CD4-positive, alpha-beta T cell (primary cell): ENCODE measurements at regions not wholly inside any gene's neighbourhood (a gene's known extent, or its start where the extent isn't known, plus 50 kb on each side); places are given as distances from the start of the nearest gene placed in this dataset.

Source experiments
- ATAC-seq: fragments of 200-7000 bp; cut with Tn5 transposase; one replicate; pipeline ENCODE4 v1.10.0; 2022; ENCODE audit warnings: mild to moderate bottlenecking; ENCODE audit not compliant: poor library complexity
- CTCF ChIA-PET: fragments of 350-600 bp; sonication (Branson Sonifier 250); formaldehyde crosslinking; loops from one replicate; lab custom pipeline; 2021; ENCODE audit warnings: antibody characterized with exemption, inconsistent platforms; lab: Charles Lee
- POLR2A ChIA-PET: fragments of 350-600 bp; sonication (Branson Sonifier 250); formaldehyde crosslinking; loops from one replicate; lab custom pipeline; 2021; ENCODE audit warnings: antibody characterized with exemption, inconsistent platforms; lab: Charles Lee
- DNase-seq, 14 experiments: peaks; one replicate each; pipeline ENCODE4 v3.0.0-alpha.2; 2013 to 2020; ENCODE audit warnings: mixed read lengths in 2 of 14
- H3K27ac ChIP-seq, 2 donors: one replicate each; pipeline versions ENCODE4 v1.5.1 to v1.7.0; 2013; ENCODE audit warnings: low read length in 2 of 2, low read depth in 1 of 2, mild to moderate bottlenecking in 1 of 2
- H3K27me3 ChIP-seq, 2 experiments: 1 replicate in 1 of 2; 2 replicates in 1 of 2; pipeline versions ENCODE4 v1.6.1 to v1.7.0; 2013; ENCODE audit warnings: low read length in 2 of 2, control low read depth in 1 of 2, mild to moderate bottlenecking in 1 of 2, moderate library complexity in 1 of 2; ENCODE audit not compliant: insufficient read depth in 2 of 2, control insufficient read depth in 1 of 2
- H3K36me3 ChIP-seq: one replicate; pipeline ENCODE4 v1.6.1; 2013; ENCODE audit warnings: low read length, control low read depth; ENCODE audit not compliant: insufficient read depth
- H3K4me1 ChIP-seq: one replicate; pipeline ENCODE4 v1.6.1; 2013; ENCODE audit warnings: low read length, control low read depth; ENCODE audit not compliant: insufficient read depth
- H3K4me3 ChIP-seq: one replicate; pipeline ENCODE4 v1.5.1; 2013; ENCODE audit warnings: mild to moderate bottlenecking, low read length, moderate library complexity
- H3K9me3 ChIP-seq, 2 experiments: 1 replicate in 1 of 2; 2 replicates in 1 of 2; pipeline versions ENCODE4 v1.6.1 to v1.7.0; 2013; ENCODE audit warnings: low read length in 2 of 2, mild to moderate bottlenecking in 2 of 2, control low read depth in 1 of 2, moderate library complexity in 1 of 2; ENCODE audit not compliant: control insufficient read depth in 1 of 2, insufficient read depth in 1 of 2
- H3K27ac Mint-ChIP-seq: one replicate; pipeline ENCODE4 v1.8.0; 2020; ENCODE audit warnings: mixed read lengths
- H3K27me3 Mint-ChIP-seq: one replicate; pipeline ENCODE4 v1.8.0; 2021; ENCODE audit warnings: mixed read lengths
- H3K36me3 Mint-ChIP-seq: one replicate; pipeline ENCODE4 v1.8.0; 2021; ENCODE audit warnings: low read depth, mixed read lengths
- H3K4me1 Mint-ChIP-seq: one replicate; pipeline ENCODE4 v1.8.0; 2021; ENCODE audit warnings: low read depth, mixed read lengths
- H3K4me3 Mint-ChIP-seq: one replicate; pipeline ENCODE4 v1.8.0; 2020; ENCODE audit warnings: mild to moderate bottlenecking, mixed read lengths
- H3K9me3 Mint-ChIP-seq: one replicate; pipeline ENCODE4 v1.8.0; 2020; ENCODE audit warnings: mixed read lengths
- CTCF ChIP-seq: fragments of 200-600 bp; IDR thresholded peaks from one replicate; pipeline ENCODE4 v1.8.0; 2022; ENCODE audit warnings: antibody characterized with exemption, mild to moderate bottlenecking
- intact Hi-C, 2 experiments: fragments of 100-400 bp; cut with DNase I in 1 of 2; cut with micrococcal nuclease in 1 of 2; formaldehyde crosslinking; loops; one replicate each; pipeline versions ENCODE4 v1.15.1 to v1.9.0; 2023 to 2025; cut with DNase I, micrococcal nuclease

GRCh38 chr16:73663720-73664119 is 615.8 kb upstream of the ZFHX3 start:
- no peak for TF ChIP-seq CTCF
- DNase-seq: no peak
- Mint-ChIP-seq H3K4me3 (no peak overlapping the region), H3K9me3 (peaks cover 8% of the 10 kb centered on the region), H3K36me3 (no peaks in the 10 kb centered on the region), H3K27ac (no peak overlapping the region), H3K4me1 (no peaks in the 10 kb centered on the region), H3K27me3 (peaks cover 3% of the 10 kb centered on the region)
- POLR2A ChIA-PET: no interaction called here
- no peaks in the 10 kb centered on the region for H3K9me3 ChIP-seq
- no peak overlapping the region for H3K4me3 ChIP-seq
- intact Hi-C loops: no loop called here
- no peaks in the 10 kb centered on the region for H3K27me3 ChIP-seq
- ATAC-seq: no peak
- H3K27ac ChIP-seq: no peak overlapping the region
- no peaks in the 10 kb centered on the region for H3K4me1 ChIP-seq
- no peaks in the 10 kb centered on the region for H3K36me3 ChIP-seq
- CTCF ChIA-PET: no interaction called here

- no peak for TF ChIP-seq CTCF
- CTCF ChIA-PET: interaction anchor here (1.4 kb wide), 1 partner anchor 13 kb away, joined by 3 read pairs; no protein-coding TSS in a partner anchor
- Histone ChIP-seq H3K27me3 (no peaks in the 10 kb centered on the region), H3K4me1 (no peaks in the 10 kb centered on the region), H3K9me3 (peaks cover 0 to 9% of the 10 kb centered on the region in 2 experiments), H3K27ac (no peak overlapping the region), H3K36me3 (no peaks in the 10 kb centered on the region), H3K4me3 (no peak overlapping the region)
- no peak overlapping the region for H3K4me3 Mint-ChIP-seq
- H3K4me1 Mint-ChIP-seq: no peaks in the 10 kb centered on the region
- no peaks in the 10 kb centered on the region for H3K27me3 Mint-ChIP-seq
- no peaks in the 10 kb centered on the region for H3K36me3 Mint-ChIP-seq
- no peak for DNase-seq
- ATAC-seq: no peak
- H3K9me3 Mint-ChIP-seq: peaks cover 4% of the 10 kb centered on the region
- intact Hi-C loops: no loop called here
- no peak overlapping the region for H3K27ac Mint-ChIP-seq
- POLR2A ChIA-PET: no interaction called here
Measured at GRCh38 chr16:73636196-73636595, 588.3 kb upstream of the ZFHX3 start.

- intact Hi-C loops: no loop called here
- H3K4me1 Mint-ChIP-seq: no peaks in the 10 kb centered on the region
- H3K4me1 ChIP-seq: no peaks in the 10 kb centered on the region
Measured at GRCh38 chr16:73629011-73629410, 581.1 kb upstream of the ZFHX3 start.

More at GRCh38 chr16:73629011-73629410, 581.1 kb upstream of the ZFHX3 start:
- Mint-ChIP-seq H3K27me3 (no peaks in the 10 kb centered on the region), H3K4me3 (no peak overlapping the region), H3K27ac (no peak overlapping the region), H3K9me3 (no peaks in the 10 kb centered on the region), H3K36me3 (no peaks in the 10 kb centered on the region)
- ATAC-seq (no peak), DNase-seq (no peak)
- no peak overlapping the region for H3K27ac ChIP-seq
- no peaks in the 10 kb centered on the region for H3K36me3 ChIP-seq
- ChIA-PET CTCF (no interaction called here), POLR2A (no interaction called here)
- no peak for TF ChIP-seq CTCF
- peaks cover 0 to 14% of the 10 kb centered on the region in 2 experiments for H3K9me3 ChIP-seq
- H3K27me3 ChIP-seq: no peaks in the 10 kb centered on the region
- H3K4me3 ChIP-seq: no peak overlapping the region
